ENCODE measurements at regions not wholly inside any gene's neighbourhood (a gene's known extent, or its start where the extent isn't known, plus 50 kb on each side); places are given as distances from the start of the nearest gene placed in this dataset.

- H3K4me1 Mint-ChIP-seq (ENCODE audit: low read depth, unreplicated experiment): no peaks in the 10 kb centered on the region
- no peak overlapping the region for H3K27ac Mint-ChIP-seq (ENCODE audit: unreplicated experiment)
- H3K36me3 Mint-ChIP-seq (ENCODE audit: unreplicated experiment): peaks cover 4% of the 10 kb centered on the region
- TF ChIP-seq CTCF (IDR thresholded peaks at IDR 0.05; ENCODE audit: partially characterized antibody, unreplicated experiment): no peak
- peaks cover under 1% of the 10 kb centered on the region for H3K9me3 Mint-ChIP-seq (ENCODE audit: unreplicated experiment)
- H3K4me3 Mint-ChIP-seq (ENCODE audit: unreplicated experiment): peak overlapping the region; percentile 79
- no peak for DNase-seq
- H3K27me3 Mint-ChIP-seq (ENCODE audit: unreplicated experiment): peaks cover 8% of the 10 kb centered on the region
Measured at GRCh38 chr6:27679308-27679963, 206.5 kb upstream of the ZNF184 start.

DNA sequence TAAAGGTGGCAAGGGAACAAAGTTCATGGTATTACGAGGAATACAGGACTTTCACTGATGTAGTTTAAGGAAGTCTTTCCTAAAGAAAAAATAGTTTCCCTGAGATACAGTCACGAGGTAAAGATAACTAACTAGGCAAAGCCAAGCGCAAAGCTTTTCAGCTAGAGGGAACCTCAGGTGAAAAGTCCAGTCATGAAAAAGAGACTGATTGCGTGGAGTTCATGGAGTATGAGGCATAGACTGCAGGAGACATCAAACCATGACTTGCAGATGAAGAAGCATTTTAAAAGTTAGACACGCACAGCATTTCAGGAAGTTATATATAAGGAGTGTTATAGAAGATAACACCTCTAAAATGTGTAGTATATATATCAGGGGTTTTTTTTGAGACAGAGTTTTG, 205.6 kb upstream of the ZNF184 start:
- H3K36me3 Mint-ChIP-seq (ENCODE audit: unreplicated experiment): peaks cover 4% of the 10 kb centered on the region
- no peak overlapping the region for H3K27ac Mint-ChIP-seq (ENCODE audit: unreplicated experiment)
- no peaks in the 10 kb centered on the region for H3K4me1 Mint-ChIP-seq (ENCODE audit: low read depth, unreplicated experiment)
- TF ChIP-seq CTCF (IDR thresholded peaks at IDR 0.05; ENCODE audit: partially characterized antibody, unreplicated experiment): no peak
- no peak overlapping the region for H3K4me3 Mint-ChIP-seq (ENCODE audit: unreplicated experiment)
- peaks cover 12% of the 10 kb centered on the region for H3K27me3 Mint-ChIP-seq (ENCODE audit: unreplicated experiment)
- H3K9me3 Mint-ChIP-seq (ENCODE audit: unreplicated experiment): no peaks in the 10 kb centered on the region
- no peak for DNase-seq

DNA sequence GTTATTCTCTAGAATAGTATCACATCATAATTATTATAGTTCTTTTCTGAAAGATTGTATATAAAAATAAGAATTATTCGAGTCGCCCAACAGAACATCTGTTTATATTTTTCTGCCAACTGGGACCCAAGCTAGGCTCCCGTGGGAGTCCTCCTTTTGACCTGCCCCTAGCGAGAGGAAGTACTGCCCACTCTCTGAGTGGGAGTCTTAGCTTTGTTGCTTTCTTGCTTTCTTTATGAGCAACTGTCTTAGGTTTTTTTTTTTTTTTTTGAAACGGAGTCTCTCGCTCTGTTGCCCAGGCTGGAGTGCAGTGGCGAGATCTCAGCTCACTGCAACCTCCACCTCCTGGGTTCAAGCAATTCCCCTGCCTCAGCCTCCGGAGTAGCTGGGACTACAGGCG, 202.0 kb upstream of the ZNF184 start:
- H3K9me3 Mint-ChIP-seq (ENCODE audit: unreplicated experiment): peaks cover 8% of the 10 kb centered on the region
- no peak for TF ChIP-seq CTCF (IDR thresholded peaks at IDR 0.05; ENCODE audit: partially characterized antibody, unreplicated experiment)
- no peak overlapping the region for H3K27ac Mint-ChIP-seq (ENCODE audit: unreplicated experiment)
- H3K4me1 Mint-ChIP-seq (ENCODE audit: low read depth, unreplicated experiment): peaks cover 6% of the 10 kb centered on the region
- H3K27me3 Mint-ChIP-seq (ENCODE audit: unreplicated experiment): peaks cover 20% of the 10 kb centered on the region
- H3K36me3 Mint-ChIP-seq (ENCODE audit: unreplicated experiment): no peaks in the 10 kb centered on the region
- no peak overlapping the region for H3K4me3 Mint-ChIP-seq (ENCODE audit: unreplicated experiment)
- no peak for DNase-seq

GRCh38 chr6:27672113-27672799, 199.4 kb upstream of the ZNF184 start:
- no peaks in the 10 kb centered on the region for H3K36me3 Mint-ChIP-seq (ENCODE audit: unreplicated experiment)
- TF ChIP-seq CTCF (IDR thresholded peaks at IDR 0.05; ENCODE audit: partially characterized antibody, unreplicated experiment): no peak
- H3K9me3 Mint-ChIP-seq (ENCODE audit: unreplicated experiment): peaks cover 14% of the 10 kb centered on the region
- DNase-seq: peak; percentile 28
- peaks cover 33% of the 10 kb centered on the region for H3K27me3 Mint-ChIP-seq (ENCODE audit: unreplicated experiment)
- peak overlapping the region; percentile 44 for H3K27ac Mint-ChIP-seq (ENCODE audit: unreplicated experiment)
- peaks cover 12% of the 10 kb centered on the region for H3K4me1 Mint-ChIP-seq (ENCODE audit: low read depth, unreplicated experiment)
- peak overlapping the region; percentile 84 for H3K4me3 Mint-ChIP-seq (ENCODE audit: unreplicated experiment)

- peak overlapping the region; percentile 69 for H3K4me3 Mint-ChIP-seq (ENCODE audit: unreplicated experiment)
- H3K27ac Mint-ChIP-seq (ENCODE audit: unreplicated experiment): no peak overlapping the region
- H3K36me3 Mint-ChIP-seq (ENCODE audit: unreplicated experiment): no peaks in the 10 kb centered on the region
- H3K9me3 Mint-ChIP-seq (ENCODE audit: unreplicated experiment): peaks cover 17% of the 10 kb centered on the region
- H3K27me3 Mint-ChIP-seq (ENCODE audit: unreplicated experiment): peaks cover 38% of the 10 kb centered on the region
- peaks cover 14% of the 10 kb centered on the region for H3K4me1 Mint-ChIP-seq (ENCODE audit: low read depth, unreplicated experiment)
- TF ChIP-seq CTCF (IDR thresholded peaks at IDR 0.05; ENCODE audit: partially characterized antibody, unreplicated experiment): no peak
- no peak for DNase-seq
Measured at GRCh38 chr6:27669624-27670301, 196.9 kb upstream of the ZNF184 start.

Data from glutamatergic neuron (in vitro differentiated cells).